ENCODE measurements at regions not wholly inside any gene's neighbourhood (a gene's known extent, or its start where the extent isn't known, plus 50 kb on each side); places are given as distances from the start of the nearest gene placed in this dataset.
A peak's percentile ranks its signal among the peaks of the same experiment; 100 is the strongest.

DNA sequence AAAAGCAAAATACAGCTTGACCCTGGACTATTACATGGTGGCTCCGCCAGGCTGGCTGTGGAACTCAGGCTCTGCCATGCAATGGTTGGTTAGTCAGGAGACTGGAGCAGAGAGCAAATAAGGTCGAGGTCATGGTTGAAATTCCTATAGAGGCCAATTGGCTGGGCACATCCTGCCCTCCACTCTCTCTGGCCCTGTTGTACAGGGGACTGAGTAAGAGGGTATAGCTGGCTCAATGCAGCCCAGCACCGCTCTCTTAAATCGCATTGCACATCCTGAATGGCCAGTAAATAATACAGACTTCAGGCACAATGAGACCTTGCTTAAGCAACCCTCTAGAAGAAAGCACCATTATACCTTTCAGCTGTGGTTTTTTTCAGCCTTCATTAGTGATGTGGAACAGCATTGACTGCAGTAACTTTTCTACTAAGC is 59.3 kb upstream of the PPP2R5A start:
- no peak for DNase-seq

- no peak for DNase-seq
Observed at GRCh38 chr1:212226467-212226866, 58.7 kb upstream of the PPP2R5A start.

GRCh38 chr1:212228076-212228475 is 57.1 kb upstream of the PPP2R5A start:
- no peak for DNase-seq

GRCh38 chr1:212228591-212229119 is 56.6 kb upstream of the PPP2R5A start:
- no peak for DNase-seq

DNA sequence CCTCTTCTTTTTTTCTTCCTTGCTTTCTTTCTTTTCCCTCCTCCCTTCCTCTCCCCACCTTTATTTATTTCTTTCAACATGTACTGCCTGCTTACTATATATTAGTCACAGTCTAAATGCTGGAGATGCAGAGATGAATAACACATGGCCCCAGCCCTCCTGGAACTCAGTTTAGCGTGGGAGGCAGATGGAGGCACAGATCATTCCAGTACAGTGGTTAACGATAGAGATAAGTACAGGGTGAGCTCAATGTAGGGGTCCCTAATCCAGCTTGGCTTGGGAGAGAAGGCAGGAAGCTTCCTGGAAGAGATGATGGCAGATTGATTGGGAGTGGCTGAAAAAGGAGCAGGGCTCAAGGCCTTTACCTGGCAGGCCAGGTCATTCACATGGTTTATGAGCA is 55.6 kb upstream of the PPP2R5A start:
- DNase-seq, result no peak

GRCh38 chr1:212230329-212230728 is 54.9 kb upstream of the PPP2R5A start:
- DNase-seq, result no peak

DNA sequence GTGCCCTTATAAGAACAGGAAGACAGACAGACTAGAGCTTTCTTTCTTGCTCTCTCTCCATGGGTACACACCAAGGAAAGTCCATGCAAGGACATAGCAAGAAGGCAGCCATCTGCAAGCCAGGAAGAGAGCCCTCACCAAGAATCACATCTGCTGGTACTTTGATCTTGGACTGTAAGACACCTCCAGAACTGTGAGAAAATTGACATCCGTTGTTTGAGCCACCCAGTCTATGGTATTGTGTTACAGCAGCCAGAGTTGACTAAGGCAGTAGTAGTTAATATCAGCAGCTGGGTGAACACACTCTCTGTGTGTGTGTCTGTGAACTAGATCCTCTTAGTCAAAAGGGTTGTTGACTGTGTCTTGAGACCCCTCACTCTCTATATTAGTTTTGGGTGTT is 53.8 kb upstream of the PPP2R5A start:
- no peak for DNase-seq

GRCh38 chr1:212232090-212232489 is 53.1 kb upstream of the PPP2R5A start:
- DNase-seq, result no peak

GRCh38 chr1:212233321-212233720 is 51.9 kb upstream of the PPP2R5A start:
- DNase-seq, result no peak

GRCh38 chr1:212234431-212235395 is 50.5 kb upstream of the PPP2R5A start:
- DNase-seq, result peak; percentile 19

All from T1000 (cell line).